ENCODE measurements at regions not wholly inside any gene's neighbourhood (a gene's known extent, or its start where the extent isn't known, plus 50 kb on each side); places are given as distances from the start of the nearest gene placed in this dataset.
"Not testable (repeated sequence)": the region's sequence is repeated elsewhere in the genome, so short reads cannot be mapped to it uniquely, and the experiment has no call there.

DNA sequence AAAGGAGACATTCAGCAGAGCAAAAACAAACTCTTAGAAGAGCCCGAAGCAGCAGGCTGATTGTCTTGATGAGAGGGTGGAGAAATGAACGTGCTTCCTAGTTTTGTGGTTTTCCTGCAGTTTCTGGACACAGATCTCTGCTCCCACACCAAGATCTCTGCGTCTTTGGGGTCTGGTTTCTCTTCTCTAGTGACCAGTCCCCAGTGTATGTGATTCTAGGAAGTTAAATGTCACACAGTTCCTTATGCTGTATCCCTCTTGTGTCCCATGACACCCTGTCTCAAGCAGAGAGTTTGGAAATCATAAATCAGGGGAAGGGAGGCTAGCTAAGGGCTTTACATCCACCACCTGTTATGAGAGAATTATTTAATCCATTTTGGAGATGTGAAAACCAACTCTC lies 55.4 kb upstream of the KLF14 start:
- no peak for DNase-seq

DNA sequence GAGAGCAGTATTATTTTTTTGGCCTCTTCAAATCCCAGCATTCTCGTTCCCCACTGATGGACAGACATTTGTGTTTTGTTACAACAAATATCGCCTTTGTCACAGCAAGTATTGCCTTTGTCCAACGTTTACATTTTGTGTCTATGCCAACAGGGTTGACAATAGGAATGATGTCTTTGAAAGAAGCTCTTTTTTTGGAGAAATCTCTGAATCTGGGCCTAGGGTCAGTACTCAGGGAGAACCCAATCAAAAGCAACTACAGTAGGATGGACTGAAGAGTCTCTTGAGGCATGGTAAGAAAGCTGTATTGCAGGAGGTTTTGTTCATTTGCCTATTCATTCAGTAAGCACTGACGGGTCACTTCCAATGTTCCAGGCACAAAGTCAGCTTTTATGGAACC lies 57.7 kb upstream of the KLF14 start:
- DNase-seq, result no peak

DNA sequence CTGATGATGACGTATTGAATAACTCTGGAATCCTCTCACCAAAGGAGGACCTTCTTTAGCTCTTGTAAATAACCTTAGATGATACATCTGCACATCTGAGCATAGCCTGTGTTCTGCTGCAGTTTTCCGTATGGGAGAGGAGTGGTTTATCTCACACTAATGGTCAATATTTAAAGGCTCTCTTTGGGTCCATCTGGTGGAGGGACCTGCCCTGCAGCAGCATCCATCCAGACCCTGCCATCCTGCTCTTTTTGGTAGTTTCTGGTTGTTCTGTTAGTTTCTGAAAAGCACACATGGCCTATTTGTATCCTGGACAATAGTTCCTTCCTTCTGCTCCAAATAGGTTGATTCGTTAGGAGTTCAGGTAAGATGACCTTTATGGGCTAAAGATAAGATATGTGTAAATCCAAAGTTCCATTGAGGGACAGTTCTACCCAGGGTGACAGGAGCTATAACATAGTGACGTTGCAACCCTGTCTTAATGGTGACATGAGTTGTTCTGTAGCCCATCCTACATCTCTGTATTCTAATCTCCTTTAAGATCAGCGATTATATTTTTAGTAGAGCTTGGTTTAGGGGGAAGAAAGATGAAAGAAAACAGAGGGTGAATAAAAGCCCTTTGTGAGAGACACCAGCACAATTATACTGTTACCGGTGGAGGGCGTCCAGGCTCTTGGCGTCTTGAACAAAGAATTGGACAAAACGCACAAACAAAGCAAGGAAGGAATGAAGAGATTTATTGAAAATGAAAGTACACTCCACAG lies 60.0 kb upstream of the KLF14 start:
- no peak for DNase-seq

DNA sequence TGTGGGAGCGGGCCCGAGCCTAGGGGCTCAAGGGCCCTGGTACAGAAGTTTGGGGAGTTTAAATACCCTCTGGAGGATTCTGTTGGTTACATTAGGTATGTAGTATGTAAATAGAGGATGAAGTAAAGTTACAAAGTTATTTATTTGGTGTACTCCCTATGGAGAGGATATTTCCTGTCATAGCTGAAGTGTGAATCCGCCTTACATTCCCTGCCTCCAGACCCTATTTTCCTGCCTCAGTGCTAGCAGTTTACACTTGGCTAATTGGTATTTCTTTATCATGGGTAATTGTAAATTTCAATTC lies 60.6 kb upstream of the KLF14 start:
- no peak for DNase-seq

DNA sequence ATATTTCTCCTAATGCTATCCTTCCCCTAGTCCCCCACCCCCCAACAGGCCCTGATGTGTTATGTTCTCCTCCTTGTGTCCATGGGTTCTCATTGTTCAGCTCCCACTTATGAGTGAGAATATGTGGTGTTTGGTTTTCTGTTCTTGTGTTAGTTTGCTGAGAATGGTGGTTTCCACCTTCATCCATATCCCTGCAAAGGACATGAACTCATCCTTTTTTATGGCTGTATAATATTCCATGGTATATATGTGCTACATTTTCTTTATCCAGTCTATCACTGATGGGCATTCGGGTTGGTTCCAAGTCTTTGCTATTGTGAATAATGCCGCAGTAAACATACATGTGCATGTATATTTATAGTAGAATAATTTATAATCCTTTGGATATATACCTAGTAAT lies 62.4 kb upstream of the KLF14 start:
- not testable (repeated sequence) for DNase-seq

DNA sequence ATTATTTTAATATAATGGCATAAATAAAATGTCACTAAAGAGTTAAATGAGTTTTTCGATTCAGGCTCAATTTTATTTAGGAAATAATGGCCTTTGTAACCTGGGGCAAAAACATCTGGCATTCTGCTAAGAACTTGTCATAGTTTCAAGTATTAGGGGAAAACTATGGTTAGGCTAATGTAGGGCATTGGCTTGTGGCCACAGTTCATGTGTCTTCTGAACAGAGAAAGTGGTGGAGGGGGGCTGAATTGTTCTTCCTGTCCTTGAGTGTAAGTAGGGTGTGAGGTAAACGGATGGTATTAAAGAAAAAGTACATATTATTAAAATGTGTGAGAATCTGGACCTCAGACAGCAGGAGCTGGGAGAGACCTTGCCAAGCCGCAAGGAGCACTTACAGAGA lies 69.1 kb upstream of the KLF14 start:
- no peak for DNase-seq

DNA sequence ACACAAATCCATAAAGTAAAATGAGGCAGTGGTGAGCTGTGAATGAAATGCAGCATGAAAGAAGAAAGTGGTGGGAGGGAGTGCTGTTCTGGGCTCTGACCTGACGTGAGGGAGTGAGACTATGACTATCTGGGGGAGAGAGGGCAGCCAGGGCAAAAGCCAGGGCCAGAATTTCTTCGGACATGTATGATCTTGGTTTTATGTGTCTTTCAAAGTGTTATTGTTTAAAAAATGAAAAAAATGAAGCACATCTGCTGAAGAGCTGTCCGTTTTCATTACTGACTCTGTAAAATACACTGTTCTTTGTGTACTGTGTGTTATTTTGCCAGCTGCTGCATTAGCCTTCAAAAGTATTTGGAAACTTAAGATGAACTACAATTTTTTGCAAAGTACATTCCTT lies 70.2 kb upstream of the KLF14 start:
- DNase-seq, result no peak

DNA sequence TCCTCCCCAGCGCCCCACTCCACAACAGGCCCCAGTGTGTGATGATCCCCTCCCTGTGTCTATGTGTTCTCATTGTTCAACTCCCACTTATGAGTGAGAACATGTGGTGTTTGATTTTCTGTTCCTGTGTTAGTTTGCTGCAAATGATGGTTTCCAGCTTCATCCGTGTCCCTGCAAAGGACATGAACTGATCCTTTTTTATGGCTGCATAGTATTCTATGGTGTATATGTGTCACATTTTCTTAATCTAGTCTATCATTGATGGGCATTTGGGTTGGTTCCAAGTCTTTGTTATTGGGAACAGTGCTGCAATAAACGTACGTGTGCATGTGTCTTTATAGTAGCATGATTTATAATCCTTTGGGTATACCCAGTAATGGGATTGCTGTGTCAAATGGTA lies 78.8 kb upstream of the KLF14 start:
- not testable (repeated sequence) for DNase-seq

DNA sequence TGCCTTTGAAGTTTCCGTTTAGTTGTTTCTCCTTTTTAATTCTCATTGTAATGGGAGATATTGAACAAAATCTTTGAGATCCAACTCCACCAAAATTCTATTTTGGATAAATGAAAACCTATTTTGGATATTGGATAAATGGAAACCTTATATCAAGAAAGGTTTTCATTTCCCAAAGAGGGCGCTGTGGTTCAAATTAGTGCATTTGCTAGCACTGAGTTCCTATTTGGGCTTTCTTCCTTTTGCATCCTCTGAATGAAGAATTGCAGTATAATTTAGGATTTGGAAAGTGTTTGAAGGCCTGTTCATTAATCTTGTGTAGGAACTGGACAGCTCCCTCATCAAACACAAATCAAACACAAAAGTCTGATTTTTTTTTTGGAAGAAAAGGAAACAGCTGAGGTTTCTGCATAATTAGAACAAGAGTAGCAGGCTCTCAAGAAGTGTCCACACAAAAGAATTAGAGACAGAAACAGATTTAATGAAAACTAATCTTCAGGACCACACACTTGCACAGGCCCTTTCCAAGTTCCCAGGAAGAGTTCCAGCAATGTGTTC lies 80.8 kb upstream of the KLF14 start:
- peak; percentile 50 for DNase-seq

DNA sequence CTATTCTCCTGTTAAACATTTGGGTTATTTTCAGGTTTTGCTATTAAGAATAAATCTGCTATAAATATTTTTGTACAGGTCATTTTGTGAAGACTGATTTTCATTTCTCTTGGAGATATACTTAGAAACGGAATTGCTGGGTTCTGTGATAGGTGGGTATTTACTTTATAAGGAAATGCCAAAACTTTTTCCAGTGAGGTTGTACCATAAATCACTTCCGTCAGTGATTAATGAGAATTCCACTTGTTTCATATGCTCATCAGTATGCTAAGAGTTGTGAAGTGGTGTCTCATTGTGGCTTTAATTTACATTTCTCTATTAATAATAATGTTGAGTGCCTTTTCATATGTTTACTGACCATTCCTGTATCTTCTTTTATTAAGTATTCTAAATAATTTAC lies 84.0 kb upstream of the KLF14 start:
- DNase-seq, result no peak

DNA sequence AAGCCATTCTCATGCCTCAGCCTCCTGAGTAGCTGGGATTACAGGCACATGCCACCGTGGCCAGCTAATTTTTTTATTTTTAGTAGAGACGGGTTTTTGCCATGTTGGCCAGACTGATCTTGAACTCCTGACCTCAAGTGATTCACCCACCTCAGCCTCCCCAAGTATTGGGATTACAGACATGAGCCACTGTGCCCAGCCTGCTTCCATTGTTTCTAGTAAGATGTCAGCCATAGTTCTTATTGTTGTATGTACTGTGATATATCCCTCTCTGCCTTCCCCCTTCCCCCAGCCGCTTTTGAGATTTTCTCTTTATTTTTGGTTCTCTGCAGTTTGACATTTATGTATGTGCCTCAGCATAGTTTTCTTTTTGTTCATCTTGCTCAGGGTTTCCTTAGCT lies 87.9 kb upstream of the KLF14 start:
- DNase-seq, result peak; percentile 46

DNA sequence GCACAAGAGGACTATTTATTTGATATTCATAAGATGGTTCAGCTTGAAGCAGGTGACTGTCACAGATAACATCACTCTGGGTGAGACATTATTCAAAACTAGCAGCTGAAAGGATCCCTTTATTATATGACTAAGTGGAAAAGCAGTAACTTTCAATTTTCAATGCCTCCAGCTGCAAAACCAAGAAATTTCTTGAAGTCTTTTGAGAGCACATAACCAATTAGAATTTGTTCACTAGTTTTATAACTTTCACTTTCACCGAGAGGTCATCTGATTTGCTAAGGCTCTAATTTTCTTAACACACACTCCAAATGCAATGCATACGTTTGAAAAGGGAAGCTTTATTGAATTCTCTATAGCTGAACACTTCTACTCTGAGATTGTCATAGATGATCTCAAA lies 88.6 kb upstream of the KLF14 start:
- DNase-seq, result peak; percentile 53

DNA sequence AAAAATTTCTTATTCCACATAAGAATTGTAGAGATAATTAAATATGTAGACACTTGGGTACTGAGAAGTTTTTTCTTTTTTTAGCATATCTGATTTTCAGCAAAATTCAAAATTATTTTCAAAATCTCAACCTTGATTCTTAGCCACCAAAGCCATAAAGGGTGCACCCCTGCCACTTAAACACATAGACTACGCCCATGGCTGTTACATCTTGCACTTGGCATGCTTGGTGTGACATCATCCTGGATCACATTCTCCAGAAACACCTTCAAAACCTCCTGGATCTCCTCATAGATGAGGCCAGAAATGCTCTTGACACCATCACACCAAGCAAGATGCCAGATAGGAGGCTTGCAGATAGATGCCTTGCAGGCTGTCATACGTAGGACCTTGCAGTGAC lies 89.1 kb upstream of the KLF14 start:
- peak; percentile 19 for DNase-seq

DNA sequence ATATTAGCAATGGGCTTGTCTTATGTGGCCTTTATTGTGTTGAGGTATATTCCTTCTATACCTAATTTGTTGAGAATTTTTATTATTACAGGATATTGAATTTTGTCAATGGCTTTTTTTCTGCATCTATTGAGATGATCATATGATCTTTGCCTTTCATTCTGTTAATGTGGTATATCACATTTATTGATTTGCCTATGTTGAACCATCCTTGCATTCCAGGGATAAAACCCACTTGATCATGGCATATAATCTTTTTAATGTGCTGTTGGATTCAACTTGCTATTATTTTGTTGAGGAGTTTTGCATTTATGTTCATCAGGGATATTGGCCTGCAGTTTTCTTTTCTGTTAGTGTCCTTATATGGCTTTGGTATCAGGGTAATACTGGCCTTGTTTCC lies 91.8 kb upstream of the KLF14 start:
- DNase-seq, result no peak

DNA sequence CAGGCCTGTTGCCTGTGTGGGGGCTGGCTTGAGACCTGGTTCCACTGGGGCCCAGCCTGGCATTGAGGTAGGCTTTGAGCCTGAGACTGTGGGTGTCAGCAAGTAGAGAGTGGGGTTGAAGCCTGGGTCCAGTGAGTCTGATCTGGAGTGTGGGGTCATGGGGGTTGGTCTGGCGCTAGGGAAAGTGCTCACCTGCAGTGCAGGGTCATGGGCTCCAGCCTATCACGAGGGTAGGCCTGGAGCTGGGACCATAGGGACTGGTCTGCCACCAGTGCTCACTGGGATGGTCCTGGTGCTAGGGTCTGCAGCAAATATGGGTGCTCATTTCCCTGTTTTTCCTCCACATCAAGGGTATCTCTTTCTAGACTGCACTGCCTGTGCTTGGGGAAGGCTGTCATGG lies 95.4 kb upstream of the KLF14 start:
- DNase-seq, result no peak

DNA sequence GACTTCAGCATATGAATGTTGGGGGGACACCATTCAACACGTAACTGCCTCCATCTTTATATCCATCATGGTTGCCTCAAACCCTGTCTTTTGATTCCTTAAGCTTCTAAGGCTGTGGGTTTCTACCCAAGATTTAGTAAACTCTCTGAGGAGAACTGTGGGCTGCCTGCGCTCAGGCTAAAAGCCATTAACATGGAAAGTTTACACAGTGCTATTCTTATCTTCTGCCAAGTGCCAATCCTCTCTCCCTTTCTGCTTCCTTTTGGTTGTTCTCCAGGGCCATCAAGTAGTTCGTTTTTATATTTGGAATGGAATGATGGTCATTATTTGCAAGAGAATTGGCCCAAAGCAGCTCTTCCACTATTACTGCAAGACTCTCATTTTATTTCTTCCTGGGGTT lies 97.3 kb upstream of the KLF14 start:
- no peak for DNase-seq

DNA sequence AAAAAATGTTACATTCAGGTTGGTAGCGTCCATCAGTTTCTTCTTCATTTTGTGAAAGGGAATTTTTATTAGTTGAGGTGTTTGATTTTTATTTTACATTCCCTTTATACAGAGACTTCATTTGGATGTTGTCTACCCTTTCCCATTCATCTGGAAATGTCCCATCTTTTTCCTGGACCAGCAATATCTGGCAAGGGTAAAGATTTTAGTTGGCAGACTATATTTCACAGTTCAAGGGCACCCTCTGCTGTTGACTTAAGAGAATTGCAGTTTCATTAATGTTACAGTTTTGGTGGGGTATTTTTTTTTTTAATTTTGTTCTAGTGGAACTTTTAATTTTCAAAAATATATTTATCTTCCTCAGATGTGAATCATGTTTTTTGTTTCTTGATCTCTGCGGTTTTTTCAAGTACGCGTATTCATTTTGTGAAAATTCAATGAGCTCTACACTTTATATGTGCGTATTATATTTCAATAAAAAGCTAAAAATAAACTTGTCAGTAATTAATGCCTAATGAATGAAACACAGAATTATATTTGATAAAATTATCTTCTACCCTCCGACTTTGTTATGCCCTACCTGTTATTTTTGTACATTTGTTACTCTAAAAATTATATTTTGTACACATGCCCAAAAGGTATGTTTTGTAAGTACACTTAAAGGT lies 97.9 kb upstream of the KLF14 start:
- peak; percentile 52 for DNase-seq

DNA sequence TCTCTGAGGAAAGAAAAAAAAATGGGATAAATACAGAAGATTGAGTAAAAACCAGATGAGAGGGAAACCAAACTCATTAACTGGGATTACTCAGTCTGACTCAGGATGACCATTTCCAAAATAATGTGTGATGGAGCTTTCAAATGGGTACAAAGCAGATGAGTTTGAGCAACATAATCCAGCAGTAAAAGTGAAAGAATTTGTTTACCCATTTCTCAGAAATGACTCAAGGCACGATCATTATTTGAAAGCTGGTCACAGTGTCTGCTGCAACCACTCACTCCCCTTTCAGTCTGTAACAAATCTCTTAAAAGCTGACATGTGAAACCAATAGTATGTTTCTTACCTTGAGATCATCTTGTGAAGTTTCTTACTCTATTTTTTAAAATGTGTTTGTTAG lies 104.7 kb upstream of the KLF14 start:
- DNase-seq, result peak; percentile 95

DNA sequence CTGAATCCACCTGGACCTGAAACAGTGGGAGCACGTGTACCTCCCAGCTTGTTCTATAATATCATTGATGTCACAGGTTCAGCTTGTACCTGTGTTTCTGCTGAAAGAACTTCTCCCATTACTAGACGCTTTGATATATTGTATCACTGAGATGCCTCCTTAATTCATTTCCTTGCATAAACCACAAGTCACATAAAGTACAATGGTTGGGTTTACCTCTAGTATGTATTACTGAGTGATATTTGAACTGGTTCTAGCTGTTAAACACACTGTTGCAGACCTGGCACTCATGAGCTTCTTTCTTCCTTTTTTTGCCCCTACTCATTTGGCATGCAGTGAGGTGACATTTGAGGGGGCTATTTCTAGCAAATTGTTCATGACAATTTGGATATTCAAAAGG lies 106.6 kb upstream of the KLF14 start:
- no peak for DNase-seq

DNA sequence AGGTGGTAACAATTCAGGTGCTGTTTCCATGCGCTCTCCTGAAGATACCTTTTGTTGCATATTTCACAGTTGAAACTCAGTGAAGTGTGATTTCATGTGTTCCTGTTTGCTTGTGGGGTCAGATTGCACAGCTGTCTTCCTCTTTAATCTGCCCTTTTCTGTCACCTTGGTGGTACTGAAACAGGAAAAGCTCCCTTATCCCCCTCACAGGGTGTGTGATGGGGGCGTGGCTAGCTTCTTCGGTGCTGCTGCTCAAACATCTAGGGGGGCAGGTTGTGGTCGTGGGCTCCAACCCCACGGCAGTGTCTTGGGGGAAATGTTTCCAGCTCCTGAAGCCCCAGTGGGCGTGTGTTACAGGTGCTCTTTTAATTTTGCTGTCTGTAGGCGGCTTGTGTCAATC lies 107.4 kb upstream of the KLF14 start:
- DNase-seq, result no peak

DNA sequence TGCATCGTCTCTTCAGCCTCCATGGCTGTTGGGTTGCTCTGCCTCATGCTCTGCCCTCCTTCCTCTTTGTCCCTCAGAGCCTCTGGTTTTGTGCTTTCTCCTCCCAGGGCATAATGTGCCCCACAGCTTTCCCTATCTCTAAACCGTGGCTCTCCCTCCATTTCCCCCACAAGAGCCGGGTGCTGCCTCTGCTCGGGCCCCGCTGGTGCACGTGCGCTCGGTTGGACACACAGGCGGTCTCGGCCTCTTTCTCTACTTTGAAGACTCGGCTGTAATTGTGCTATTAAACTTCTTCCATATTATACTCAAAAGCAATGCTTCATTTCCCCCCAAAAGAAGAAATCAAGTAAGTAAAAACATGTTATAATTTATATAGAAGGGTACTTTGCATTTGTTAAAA lies 109.7 kb upstream of the KLF14 start:
- DNase-seq, result no peak

DNA sequence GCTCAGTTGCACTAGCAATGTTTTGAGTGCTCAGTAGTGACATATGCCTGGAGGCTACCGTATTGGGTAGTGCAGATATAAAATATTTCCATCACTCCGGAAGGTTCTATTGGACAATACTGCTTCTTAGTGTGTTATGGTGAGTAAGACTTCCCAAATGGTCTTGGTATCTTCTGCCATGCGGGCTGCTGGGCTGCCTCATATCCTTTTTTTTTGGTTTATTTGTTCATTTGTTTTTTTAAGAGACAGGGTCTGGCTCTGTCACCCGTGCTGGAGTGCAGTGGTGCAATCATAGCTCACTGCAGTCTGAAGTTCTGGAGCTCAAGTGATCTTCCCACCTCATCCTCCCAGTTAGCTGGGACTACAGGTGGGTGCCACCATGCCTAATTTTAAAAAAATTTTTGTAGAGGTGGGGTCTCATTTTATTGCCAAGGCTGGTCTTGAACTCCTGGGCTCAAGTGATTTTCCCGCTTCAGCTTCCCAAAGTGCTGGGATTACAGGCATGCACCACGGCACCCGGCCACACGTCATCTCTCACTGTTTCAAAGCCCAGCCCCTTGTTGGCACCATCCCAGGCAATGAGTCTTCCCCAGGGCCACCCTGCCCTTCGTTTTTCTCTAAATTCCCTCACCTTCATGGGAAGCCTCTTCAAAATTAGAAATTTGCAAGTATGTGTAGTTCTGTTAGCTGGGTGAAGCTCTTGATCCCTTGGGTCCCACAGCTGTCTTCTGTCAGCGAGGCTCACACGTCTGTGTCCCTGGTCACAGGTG lies 111.0 kb upstream of the KLF14 start:
- DNase-seq, result peak; percentile 89

DNA sequence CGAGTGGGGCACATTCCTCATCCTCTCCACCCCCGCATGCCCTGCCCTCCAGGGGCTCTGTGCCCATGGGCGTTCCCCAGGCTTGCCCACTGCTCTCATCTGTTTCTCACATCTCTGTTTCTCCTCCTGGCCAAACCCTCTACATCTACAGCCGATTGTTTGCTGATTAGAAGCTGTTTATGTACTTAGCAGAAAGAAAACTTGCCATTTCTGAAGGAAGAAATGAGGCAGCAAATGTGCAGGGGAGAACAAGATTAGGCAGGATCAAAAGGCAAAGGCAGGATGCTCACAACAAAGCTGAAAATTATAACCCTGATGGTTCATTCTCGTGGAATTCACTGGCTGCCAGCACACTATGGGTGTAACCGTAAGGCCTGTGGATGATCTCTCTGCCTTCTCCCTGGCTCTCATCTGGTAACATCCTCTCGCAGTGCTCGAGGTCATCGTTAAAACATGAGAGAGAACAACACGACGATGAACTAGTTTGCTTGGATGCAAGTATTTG lies 111.6 kb upstream of the KLF14 start:
- DNase-seq, result peak; percentile 94

DNA sequence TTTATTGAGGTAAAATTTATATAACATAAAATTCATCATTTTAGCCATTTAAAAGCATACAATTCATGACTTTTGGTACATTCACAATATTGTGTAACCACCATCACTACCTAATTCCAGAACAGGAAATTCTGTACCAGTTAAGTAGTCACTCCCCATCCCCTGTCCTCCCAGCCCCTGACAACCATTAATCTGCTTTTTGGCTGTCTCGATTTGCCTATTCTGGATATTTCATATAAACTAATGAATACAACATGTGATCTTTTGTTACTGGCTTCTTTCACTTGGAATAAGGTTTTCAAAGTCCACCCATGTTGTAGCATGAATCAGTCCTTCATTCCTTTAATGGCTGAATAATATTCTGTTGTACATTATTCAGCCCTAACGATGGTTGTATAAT lies 115.6 kb upstream of the KLF14 start:
- DNase-seq, result no peak
